H1 (cell line): ENCODE measurements at regions not wholly inside any gene's neighbourhood (a gene's known extent, or its start where the extent isn't known, plus 50 kb on each side); places are given as distances from the start of the nearest gene placed in this dataset.

Source experiments
- CTCF ChIA-PET: fragments of 300-600 bp; sonication (Branson Sonifier 250); formaldehyde crosslinking; loops from one replicate; lab custom pipeline; 2021; ENCODE audit not compliant: partially characterized antibody; lab: Charles Lee
- POLR2A ChIA-PET: fragments of 300-600 bp; sonication (Branson Sonifier 250); formaldehyde crosslinking; loops from one replicate; lab custom pipeline; 2021; ENCODE audit warnings: inconsistent platforms; ENCODE audit not compliant: partially characterized antibody; lab: Charles Lee
- DNase-seq, 2 experiments: peaks; one replicate each; pipeline versions ENCODE4 v3.0.0 to v3.0.0-alpha.2; 2010 to 2022; ENCODE audit warnings: low spot score in 2 of 2, low read depth in 1 of 2, mixed read lengths in 1 of 2
- FAIRE-seq: peaks from 2 replicates; lab custom pipeline; 2011; peaks lifted over from hg19 to GRCh38; lab: Jason Lieb, UNC
- H2AFZ ChIP-seq: 2 replicates; pipeline ENCODE4 v1.8.1; 2012; ENCODE audit warnings: low read length, inconsistent platforms
- H2AK5ac ChIP-seq: 2 replicates; pipeline ENCODE4 v1.6.1; 2013; ENCODE audit warnings: low read depth, low read length
- H2BK120ac ChIP-seq: replicated peaks from 2 replicates; pipeline ENCODE3; 2013; ENCODE audit warnings: low read depth, low read length, inconsistent platforms
- H2BK12ac ChIP-seq: 2 replicates; pipeline ENCODE4 v1.6.1; 2013; ENCODE audit warnings: low read depth, low read length
- H2BK15ac ChIP-seq: 2 replicates; pipeline ENCODE4 v1.6.1; 2013; ENCODE audit warnings: low read length
- H2BK20ac ChIP-seq: 2 replicates; pipeline ENCODE4 v1.6.1; 2013; ENCODE audit warnings: low read length
- H2BK5ac ChIP-seq: 2 replicates; pipeline ENCODE4 v1.6.1; 2013; ENCODE audit warnings: low read depth, low read length
- H3K14ac ChIP-seq: 2 replicates; pipeline ENCODE4 v1.6.1; 2013; ENCODE audit warnings: inconsistent platforms; ENCODE audit not compliant: insufficient read length
- H3K18ac ChIP-seq: 2 replicates; pipeline ENCODE4 v1.6.1; 2013; ENCODE audit warnings: low read length; ENCODE audit errors: extremely low read depth
- H3K23ac ChIP-seq: 2 replicates; pipeline ENCODE4 v1.6.1; 2013; ENCODE audit warnings: inconsistent platforms; ENCODE audit not compliant: insufficient read length
- H3K23me2 ChIP-seq: 2 replicates; pipeline ENCODE4 v1.6.1; 2013; ENCODE audit warnings: low read depth, low read length
- H3K27ac ChIP-seq: 2 replicates; pipeline ENCODE4 v1.6.1; 2011; ENCODE audit warnings: low read depth, low read length, inconsistent platforms
- H3K27me3 ChIP-seq, 4 experiments: replicated peaks in 1 of 4; 1 replicate in 1 of 4; 2 replicates in 3 of 4; pipeline versions ENCODE4 v1.6.1 to v1.8.1; 2011 to 2013; ENCODE audit warnings: low read length in 3 of 4, mild to moderate bottlenecking in 3 of 4, inconsistent platforms in 2 of 4, mixed read lengths in 2 of 4, moderate library complexity in 1 of 4; ENCODE audit not compliant: control insufficient read depth in 3 of 4, insufficient read depth in 3 of 4; ENCODE audit errors: extremely low read depth in 1 of 4
- H3K36me3 ChIP-seq, 4 experiments: 2 replicates each; pipeline versions ENCODE4 v1.6.1 to v1.8.1; 2011 to 2013; ENCODE audit warnings: mild to moderate bottlenecking in 4 of 4, low read length in 3 of 4, moderate library complexity in 2 of 4, control low read depth in 1 of 4, inconsistent platforms in 1 of 4; ENCODE audit not compliant: insufficient read depth in 4 of 4, control insufficient read depth in 2 of 4
- H3K4ac ChIP-seq: replicated peaks from 2 replicates; pipeline ENCODE3; 2013; ENCODE audit warnings: low read length, low read depth, mixed read lengths, inconsistent platforms; ENCODE audit not compliant: insufficient read length
- H3K4me1 ChIP-seq, 4 experiments: replicated peaks in 1 of 4; 1 replicate in 1 of 4; 2 replicates in 3 of 4; pipeline versions ENCODE4 v1.6.1 to v1.8.1; 2011 to 2013; ENCODE audit warnings: low read length in 3 of 4, inconsistent platforms in 2 of 4, mixed read lengths in 1 of 4; ENCODE audit not compliant: insufficient read depth in 4 of 4, control insufficient read depth in 3 of 4
- H3K4me2 ChIP-seq, 2 experiments: 2 replicates each; pipeline versions ENCODE4 v1.6.1 to v1.8.1; 2011 to 2013; ENCODE audit warnings: low read depth in 2 of 2, low read length in 2 of 2, control low read depth in 1 of 2, inconsistent platforms in 1 of 2, mild to moderate bottlenecking in 1 of 2; ENCODE audit not compliant: insufficient read depth in 1 of 2
- H3K4me3 ChIP-seq, 4 experiments: fragments of 200-600, 300-600 bp in 1 of 4; sonication (generic), shearing (Covaris generic), sonication (Bioruptor Twin) in 1 of 4; 2 replicates each; pipeline versions ENCODE4 v1.5.1 to v1.8.1; 2011 to 2016; ENCODE audit warnings: low read length in 4 of 4, low read depth in 3 of 4, control low read depth in 2 of 4, inconsistent platforms in 2 of 4, mild to moderate bottlenecking in 2 of 4, mixed read lengths in 1 of 4, moderate library complexity in 1 of 4; ENCODE audit not compliant: insufficient read depth in 2 of 4; ENCODE audit errors: extremely low read depth in 1 of 4
- H3K56ac ChIP-seq: replicated peaks from 2 replicates; pipeline ENCODE3; 2013; ENCODE audit warnings: low read depth, mild to moderate bottlenecking, mixed read lengths, low read length, inconsistent platforms; ENCODE audit not compliant: insufficient read length
- H3K79me1 ChIP-seq: 2 replicates; pipeline ENCODE4 v1.6.1; 2013; ENCODE audit warnings: low read depth, low read length, control low read depth
- H3K79me2 ChIP-seq, 2 experiments: 2 replicates each; pipeline versions ENCODE4 v1.6.1 to v1.8.1; 2012 to 2013; ENCODE audit warnings: low read length in 2 of 2, mild to moderate bottlenecking in 2 of 2, inconsistent platforms in 1 of 2; ENCODE audit not compliant: insufficient read depth in 2 of 2, control insufficient read depth in 1 of 2
- H3K9ac ChIP-seq, 4 experiments: replicated peaks in 1 of 4; 1 replicate in 1 of 4; 2 replicates in 3 of 4; pipeline versions ENCODE4 v1.6.1 to v1.8.1; 2011 to 2013; ENCODE audit warnings: low read depth in 3 of 4, low read length in 3 of 4, control low read depth in 2 of 4, mild to moderate bottlenecking in 2 of 4, moderate library complexity in 2 of 4, inconsistent platforms in 1 of 4; ENCODE audit errors: extremely low read depth in 1 of 4
- H3K9me3 ChIP-seq, 2 experiments: 2 replicates each; pipeline versions ENCODE4 v1.6.1 to v1.8.1; 2012 to 2013; ENCODE audit warnings: mild to moderate bottlenecking in 2 of 2, moderate library complexity in 2 of 2, control low read depth in 1 of 2, inconsistent platforms in 1 of 2, low read depth in 1 of 2, low read length in 1 of 2, mixed read lengths in 1 of 2; ENCODE audit not compliant: insufficient read depth in 2 of 2
- H4K20me1 ChIP-seq, 2 experiments: replicated peaks in 1 of 2; 2 replicates each; pipeline versions ENCODE3 to v1.8.1; 2011 to 2013; ENCODE audit warnings: inconsistent platforms in 2 of 2, low read length in 2 of 2, mild to moderate bottlenecking in 1 of 2; ENCODE audit not compliant: insufficient read depth in 2 of 2, control insufficient read depth in 1 of 2
- H4K5ac ChIP-seq: 2 replicates; pipeline ENCODE4 v1.6.1; 2013; ENCODE audit warnings: low read length, low read depth, mixed read lengths, inconsistent platforms; ENCODE audit not compliant: insufficient read length
- H4K8ac ChIP-seq: 2 replicates; pipeline ENCODE4 v1.8.0; 2013; ENCODE audit warnings: mild to moderate bottlenecking, moderate library complexity, low read length, inconsistent platforms; ENCODE audit not compliant: insufficient read depth; ENCODE audit errors: extremely low read depth
- H4K91ac ChIP-seq: replicated peaks from 2 replicates; pipeline ENCODE3; 2013; ENCODE audit warnings: low read length, mixed read lengths, inconsistent platforms; ENCODE audit not compliant: insufficient read length
- CTBP2 ChIP-seq: IDR thresholded peaks from 2 replicates; pipeline ENCODE4 v1.7.0; 2011; ENCODE audit warnings: borderline replicate concordance, mild to moderate bottlenecking, moderate library complexity, mixed read lengths, low read length; ENCODE audit not compliant: insufficient read depth, insufficient read length
- CTCF ChIP-seq, 3 experiments: IDR thresholded peaks; 1 replicate in 2 of 3; 2 replicates in 1 of 3; pipeline versions ENCODE4 v1.5.1 to v1.6.1; 2011; ENCODE audit warnings: low read length in 3 of 3, mild to moderate bottlenecking in 3 of 3, inconsistent platforms in 2 of 3, low read depth in 1 of 3, moderate library complexity in 1 of 3; ENCODE audit not compliant: insufficient read depth in 1 of 3; ENCODE audit errors: control extremely low read depth in 1 of 3
- EP300 ChIP-seq, 2 experiments: IDR thresholded peaks; 1 replicate in 1 of 2; 2 replicates in 1 of 2; pipeline ENCODE4 v1.6.1; 2011 to 2012; ENCODE audit warnings: low read depth in 2 of 2, low read length in 2 of 2, mild to moderate bottlenecking in 2 of 2, borderline replicate concordance in 1 of 2, inconsistent platforms in 1 of 2, moderate library complexity in 1 of 2
- GTF2F1 ChIP-seq: IDR thresholded peaks from 2 replicates; pipeline ENCODE4 v1.6.1; 2012; ENCODE audit warnings: low read depth, low read length, improper control_type of control experiment, borderline replicate concordance
- JUN ChIP-seq: IDR thresholded peaks from 2 replicates; pipeline ENCODE4 v1.6.1; 2011; ENCODE audit warnings: low read depth, mild to moderate bottlenecking, improper control_type of control experiment, low read length
- SP2 ChIP-seq: IDR thresholded peaks from 2 replicates; pipeline ENCODE4 v1.6.1; 2012; ENCODE audit warnings: mild to moderate bottlenecking, low read length, inconsistent platforms
- SP4 ChIP-seq: IDR thresholded peaks from 2 replicates; pipeline ENCODE4 v1.6.1; 2012; ENCODE audit warnings: low read length, inconsistent platforms
- WGBS, 2 experiments: shearing (Covaris generic) in 1 of 2; methylation state at CpG; one replicate each; pipeline versions ENCODE4 v1.1.6 to v1.1.7; 2013 to 2015; ENCODE audit warnings: low lambda C conversion rate in 2 of 2, mixed read lengths in 2 of 2, inconsistent platforms in 1 of 2, low coverage in 1 of 2, missing lambda C conversion rate in 1 of 2; ENCODE audit not compliant: insufficient replicate concordance in 2 of 2, insufficient coverage in 1 of 2, insufficient read length in 1 of 2; ENCODE audit errors: extremely low coverage in 1 of 2, missing lambda C conversion rate in 1 of 2; 5-methylcytosine and 5-hydroxymethylcytosine counted together

- Histone ChIP-seq H3K79me1 (no peaks in the 10 kb centered on the region), H3K4ac (no peak overlapping the region), H2BK5ac (no peak overlapping the region), H3K14ac (no peak overlapping the region), H2AK5ac (no peak overlapping the region), H3K27ac (no peak overlapping the region), H3K23me2 (no peaks in the 10 kb centered on the region), H3K4me3 (no peak overlapping the region), H3K4me1 (no peaks in the 10 kb centered on the region), H3K56ac (no peak overlapping the region), H3K23ac (no peak overlapping the region), H2BK120ac (no peak overlapping the region), H2BK15ac (no peak overlapping the region), H4K8ac (no peak overlapping the region), H3K27me3 (no peaks in the 10 kb centered on the region), H2AFZ (no peak overlapping the region), H3K36me3 (no peaks in the 10 kb centered on the region), H2BK12ac (no peak overlapping the region), H3K79me2 (no peaks in the 10 kb centered on the region), H3K9me3 (no peaks in the 10 kb centered on the region), H3K18ac (no peak overlapping the region), H2BK20ac (no peak overlapping the region), H3K9ac (no peak overlapping the region), H3K4me2 (no peak overlapping the region), H4K91ac (no peak overlapping the region), H4K5ac (no peak overlapping the region), H4K20me1 (no peaks in the 10 kb centered on the region)
- POLR2A ChIA-PET = no interaction called here
- FAIRE-seq = no peak
- WGBS, 2 experiments = 87% methylated on average over 5 of the region's 5 CpGs; no CpG with 5 or more reads in 1 of the 2 experiments
- TF ChIP-seq CTBP2 (no peak), JUN (no peak), SP2 (no peak), EP300 (IDR thresholded peaks at IDR 0.05; ENCODE audit: borderline replicate concordance in 1 of 2, low read depth in 2 of 2, low read length in 2 of 2) (no peak), SP4 (no peak), CTCF (IDR thresholded peaks at IDR 0.05; ENCODE audit: control extremely low read depth in 1 of 3, insufficient read depth in 1 of 3, low read depth in 1 of 3, low read length in 3 of 3) (no peak), GTF2F1 (no peak)
- no peak for DNase-seq
- CTCF ChIA-PET = no interaction called here
Measured at GRCh38 chr1:199009447-199009846, 370.6 kb downstream of the PTPRC start.
